K562 (cell line): ENCODE measurements at regions not wholly inside any gene's neighbourhood (a gene's known extent, or its start where the extent isn't known, plus 50 kb on each side); places are given as distances from the start of the nearest gene placed in this dataset.

Experiments used
- ATF4 ChIP-seq: fragments of 450-650 bp; formaldehyde crosslinking; IDR thresholded peaks from 2 replicates; pipeline ENCODE4 v1.4.0; 2022; ENCODE audit warnings: mild to moderate bottlenecking, moderate library complexity
- CREB1 ChIP-seq, 2 experiments: sonication (generic) in 1 of 2; formaldehyde crosslinking in 1 of 2; IDR thresholded peaks; 2 replicates each; pipeline versions ENCODE4 v1.6.1 to v1.8.0; 2012 to 2022; ENCODE audit warnings: inconsistent platforms in 1 of 2, mild to moderate bottlenecking in 1 of 2, missing genetic modification reagents in 1 of 2, moderate library complexity in 1 of 2
- CSDE1 ChIP-seq, 2 experiments: fragments of 450-650 bp; IDR thresholded peaks; 2 replicates each; pipeline ENCODE4 v1.6.1; 2016; ENCODE audit warnings: mild to moderate bottlenecking in 1 of 2
- HDAC1 ChIP-seq, 2 experiments: fragments of 450-650 bp; IDR thresholded peaks; 2 replicates each; pipeline ENCODE4 v1.6.1; 2016 to 2017; ENCODE audit warnings: inconsistent platforms in 1 of 2, mild to moderate bottlenecking in 1 of 2, moderate library complexity in 1 of 2
- HMG20B ChIP-seq: fragments of 250-450 bp; sonication (Bioruptor Pico); IDR thresholded peaks from 2 replicates; pipeline ENCODE4 v1.5.0; 2021; ENCODE audit warnings: mild to moderate bottlenecking
- KDM1A ChIP-seq, 2 experiments: fragments of 450-650 bp; IDR thresholded peaks; 2 replicates each; pipeline ENCODE4 v1.6.1; 2016; ENCODE audit warnings: mild to moderate bottlenecking in 2 of 2
- L3MBTL2 ChIP-seq: fragments of 450-650 bp; IDR thresholded peaks from 2 replicates; pipeline ENCODE4 v1.6.1; 2016; ENCODE audit warnings: mild to moderate bottlenecking, moderate library complexity
- MCM5 ChIP-seq: fragments of 450-650 bp; IDR thresholded peaks from 2 replicates; pipeline ENCODE4 v1.6.1; 2016; ENCODE audit warnings: low read depth
- NR2F6 ChIP-seq: fragments of 450-650 bp; formaldehyde crosslinking; IDR thresholded peaks from 2 replicates; pipeline ENCODE4 v1.4.0; 2020; ENCODE audit warnings: mild to moderate bottlenecking
- PKNOX1 ChIP-seq: fragments of 450-650 bp; IDR thresholded peaks from 2 replicates; pipeline ENCODE4 v1.6.1; 2016
- PREB ChIP-seq: sonication (generic); formaldehyde crosslinking; IDR thresholded peaks from 2 replicates; pipeline ENCODE4 v1.8.1; 2023; ENCODE audit warnings: mild to moderate bottlenecking, missing genetic modification reagents
- SMARCC2 ChIP-seq: fragments of 450-650 bp; IDR thresholded peaks from 2 replicates; pipeline ENCODE4 v1.6.1; 2017; ENCODE audit warnings: antibody characterized with exemption, moderate library complexity, mild to moderate bottlenecking, low read depth
- SREBF2 ChIP-seq: sonication (generic); formaldehyde crosslinking; IDR thresholded peaks from 2 replicates; pipeline ENCODE4 v1.4.0; 2020; ENCODE audit warnings: mild to moderate bottlenecking, missing genetic modification reagents
- TBL1XR1 ChIP-seq, 2 experiments: IDR thresholded peaks; 2 replicates each; pipeline ENCODE4 v1.6.1; 2012; ENCODE audit warnings: improper control_type of control experiment in 2 of 2, low read length in 2 of 2, mild to moderate bottlenecking in 1 of 2
- TEAD4 ChIP-seq, 2 experiments: sonication (generic) in 1 of 2; formaldehyde crosslinking in 1 of 2; IDR thresholded peaks; 2 replicates each; pipeline versions ENCODE4 v1.6.1 to v1.8.0; 2012 to 2022; ENCODE audit warnings: borderline replicate concordance in 1 of 2, inconsistent platforms in 1 of 2, low read length in 1 of 2, mild to moderate bottlenecking in 1 of 2, missing genetic modification reagents in 1 of 2
- U2AF1 ChIP-seq: fragments of 200-400 bp; formaldehyde crosslinking; optimal IDR thresholded peaks from 2 replicates; pipeline ENCODE3; 2017; ENCODE audit warnings: mild to moderate bottlenecking, low read depth, low read length, moderate library complexity
- ZBTB49 ChIP-seq: sonication (generic); formaldehyde crosslinking; IDR thresholded peaks from 2 replicates; pipeline ENCODE4 v1.8.0; 2022; ENCODE audit warnings: missing genetic modification reagents, mild to moderate bottlenecking, borderline replicate concordance
- ZFP1 ChIP-seq: fragments of 450-650 bp; formaldehyde crosslinking; IDR thresholded peaks from 2 replicates; pipeline ENCODE4 v1.4.0; 2020; ENCODE audit warnings: mild to moderate bottlenecking, mixed read lengths
- ZNF253 ChIP-seq: fragments of 250-450 bp; sonication (Bioruptor Pico); conservative IDR thresholded peaks from 2 replicates; pipeline ENCODE4 v1.6.1; 2021; ENCODE audit warnings: mild to moderate bottlenecking
- ZNF445 ChIP-seq: fragments of 250-450 bp; sonication (Bioruptor Pico); IDR thresholded peaks from 2 replicates; pipeline ENCODE4 v1.4.0; 2020; ENCODE audit warnings: low read depth, mild to moderate bottlenecking, moderate library complexity
- ZNF512 ChIP-seq: IDR thresholded peaks from 2 replicates; pipeline ENCODE4 v1.6.1; 2016; ENCODE audit warnings: missing genetic modification characterization, missing compliant biosample characterization
- ZNF57 ChIP-seq: fragments of 450-650 bp; formaldehyde crosslinking; IDR thresholded peaks from 2 replicates; pipeline ENCODE4 v1.4.0; 2020; ENCODE audit warnings: mild to moderate bottlenecking, moderate library complexity

GRCh38 chr15:92848852-92849598 lies 51.1 kb upstream of the CHD2 start (continued):
- TF ChIP-seq HDAC1 (IDR thresholded peaks at IDR 0.05) = peak in 1 of 2 experiments; percentile 45; a peak in 1 of 4 replicates
- no peak for TF ChIP-seq ZBTB49 (CRISPR knock-in tag)
- TF ChIP-seq PREB (CRISPR knock-in tag) = no peak
- peak; percentile 67; the same call in 1 of the 2 replicates for TF ChIP-seq ATF4
- peak; percentile 84; the same call in 1 of the 2 replicates for TF ChIP-seq SMARCC2
- TF ChIP-seq U2AF1 = no peak
- no peak for TF ChIP-seq ZFP1 (CRISPR knock-in tag)
- TF ChIP-seq ZNF445 (CRISPR knock-in tag) = no peak
- no peak for TF ChIP-seq SREBF2 (CRISPR knock-in tag)
- 0 out of 2 replicates have a peak, but pooled peaks have one; percentile 22 for TF ChIP-seq NR2F6
- TF ChIP-seq PKNOX1 = no peak
- no peak for TF ChIP-seq L3MBTL2
- peak; percentile 89 for TF ChIP-seq TEAD4 (IDR thresholded peaks at IDR 0.05; ENCODE audit: low read length)
- TF ChIP-seq TEAD4 (CRISPR knock-in tag; IDR thresholded peaks at IDR 0.05; ENCODE audit: borderline replicate concordance) = no peak
- TF ChIP-seq TBL1XR1 (IDR thresholded peaks at IDR 0.05; ENCODE audit: low read length in 2 of 2) = peak in 1 of 2 experiments; percentile 67; a peak in 2 of 4 replicates
- no peak for TF ChIP-seq ZNF253
- TF ChIP-seq MCM5 = no peak
- TF ChIP-seq ZNF57 (CRISPR knock-in tag) = no peak
- peak; percentile 77; the same call in 1 of the 2 replicates for TF ChIP-seq CREB1 (IDR thresholded peaks at IDR 0.05)
- no peak for TF ChIP-seq CREB1 (CRISPR knock-in tag; IDR thresholded peaks at IDR 0.05)
- TF ChIP-seq HMG20B (CRISPR knock-in tag) = no peak
- no peak for TF ChIP-seq ZNF512 (tag)
- TF ChIP-seq CSDE1 (IDR thresholded peaks at IDR 0.05) = no peak
- TF ChIP-seq KDM1A (IDR thresholded peaks at IDR 0.05) = peak; percentile 88 to 90
